Uterus (tissue), 3 donors: ENCODE measurements at regions not wholly inside any gene's neighbourhood (a gene's known extent, or its start where the extent isn't known, plus 50 kb on each side); places are given as distances from the start of the nearest gene placed in this dataset.

Experiments
- DNase-seq, 2 donors: peaks; one replicate each; pipeline ENCODE4 v3.0.0-alpha.2; 2019 to 2020
- H3K27ac ChIP-seq, 2 donors: fragments of 200-600 bp; sonication (generic); 1 replicate in 1 of 2; 2 replicates in 1 of 2; pipeline ENCODE4 v1.5.1; 2016 to 2018
- H3K27me3 ChIP-seq, 2 donors: fragments of 200-600 bp; sonication (generic); one replicate each; pipeline ENCODE4 v1.5.1; 2018 to 2019; ENCODE audit warnings: control low read depth in 1 of 2
- H3K36me3 ChIP-seq, 2 donors: fragments of 200-600 bp; sonication (generic); one replicate each; pipeline ENCODE4 v1.5.1; 2019; ENCODE audit warnings: control low read depth in 1 of 2
- H3K4me1 ChIP-seq, 2 donors: fragments of 200-600 bp; sonication (generic); one replicate each; pipeline ENCODE4 v1.5.1; 2018 to 2019; ENCODE audit warnings: control low read depth in 1 of 2
- H3K4me3 ChIP-seq, 2 donors: fragments of 200-600 bp; sonication (generic); 1 replicate in 1 of 2; 2 replicates in 1 of 2; pipeline ENCODE4 v1.5.1; 2018 to 2019; ENCODE audit warnings: mild to moderate bottlenecking in 1 of 2
- H3K9me3 ChIP-seq, 2 donors: fragments of 200-600 bp; sonication (generic); one replicate each; pipeline ENCODE4 v1.5.1; 2019; ENCODE audit warnings: control low read depth in 1 of 2
- CTCF ChIP-seq, 4 experiments: fragments of 200-600 bp in 2 of 4; fragments of 450-650 bp in 2 of 4; sonication (generic) in 2 of 4; IDR thresholded peaks; one replicate each; pipeline ENCODE4 v1.5.1; 2016 to 2019; ENCODE audit warnings: antibody characterized with exemption in 4 of 4, mild to moderate bottlenecking in 2 of 4, moderate library complexity in 1 of 4
- POLR2A ChIP-seq, 2 donors: fragments of 450-650 bp; IDR thresholded peaks; one replicate each; pipeline ENCODE4 v1.6.1; 2016; ENCODE audit warnings: antibody characterized with exemption in 2 of 2, mild to moderate bottlenecking in 1 of 2, moderate library complexity in 1 of 2
- intact Hi-C: fragments of 100-400 bp; cut with DNase I; formaldehyde crosslinking; loops from one replicate; pipeline ENCODE4 v1.15.1; 2023; ENCODE audit warnings: low total_unique reads
- donor health status: DM: yes; HTN: yes; CAD: no.

DNA sequence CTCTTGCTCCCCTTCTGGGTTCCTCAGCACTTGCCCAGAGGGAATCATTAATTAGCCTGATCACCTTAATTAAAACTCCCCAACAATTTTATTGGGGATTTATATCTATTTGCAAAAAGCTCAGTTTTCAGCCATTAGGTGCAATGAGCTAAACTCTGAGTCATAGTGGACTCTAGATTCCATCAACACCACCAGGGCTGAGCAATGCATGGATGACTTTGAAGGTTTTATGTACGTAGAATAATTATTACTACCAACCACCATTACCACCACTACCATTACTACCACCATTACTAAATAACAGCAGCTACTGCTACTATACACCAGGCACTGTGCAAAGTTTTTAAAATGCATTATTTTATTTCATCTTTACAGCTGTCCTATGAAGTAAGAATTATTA lies 81.2 kb downstream of the ZNF621 start:
- Histone ChIP-seq H3K4me3 (no peak overlapping the region), H3K27ac (no peak overlapping the region), H3K9me3 (no peaks in the 10 kb centered on the region), H3K27me3 (no peaks in the 10 kb centered on the region), H3K36me3 (no peaks in the 10 kb centered on the region), H3K4me1 (no peaks in the 10 kb centered on the region)
- DNase-seq = no peak
- no peak for TF ChIP-seq CTCF (IDR thresholded peaks at IDR 0.05)
- TF ChIP-seq POLR2A (IDR thresholded peaks at IDR 0.05) = no peak
- intact Hi-C loops = no loop called here

- no peaks in the 10 kb centered on the region for H3K9me3 ChIP-seq
- TF ChIP-seq CTCF (IDR thresholded peaks at IDR 0.05) (no peak), POLR2A (IDR thresholded peaks at IDR 0.05) (no peak)
These were observed 83.3 kb downstream of the ZNF621 start for GRCh38 chr3:40608091-40608490.

GRCh38 chr3:40613306-40613705 lies 88.5 kb downstream of the ZNF621 start:
- Histone ChIP-seq H3K27me3 (no peaks in the 10 kb centered on the region), H3K9me3 (no peaks in the 10 kb centered on the region), H3K4me1 (no peaks in the 10 kb centered on the region), H3K27ac (no peak overlapping the region), H3K4me3 (no peak overlapping the region), H3K36me3 (no peaks in the 10 kb centered on the region)
- TF ChIP-seq POLR2A (IDR thresholded peaks at IDR 0.05) (no peak), CTCF (IDR thresholded peaks at IDR 0.05) (no peak)
- intact Hi-C loops = no loop called here
- DNase-seq = no peak

More at GRCh38 chr3:40608091-40608490, 83.3 kb downstream of the ZNF621 start:
- intact Hi-C loops = no loop called here
- no peak for DNase-seq
- Histone ChIP-seq H3K4me3 (no peak overlapping the region), H3K36me3 (no peaks in the 10 kb centered on the region), H3K27ac (no peak overlapping the region), H3K4me1 (no peaks in the 10 kb centered on the region), H3K27me3 (no peaks in the 10 kb centered on the region)

DNA sequence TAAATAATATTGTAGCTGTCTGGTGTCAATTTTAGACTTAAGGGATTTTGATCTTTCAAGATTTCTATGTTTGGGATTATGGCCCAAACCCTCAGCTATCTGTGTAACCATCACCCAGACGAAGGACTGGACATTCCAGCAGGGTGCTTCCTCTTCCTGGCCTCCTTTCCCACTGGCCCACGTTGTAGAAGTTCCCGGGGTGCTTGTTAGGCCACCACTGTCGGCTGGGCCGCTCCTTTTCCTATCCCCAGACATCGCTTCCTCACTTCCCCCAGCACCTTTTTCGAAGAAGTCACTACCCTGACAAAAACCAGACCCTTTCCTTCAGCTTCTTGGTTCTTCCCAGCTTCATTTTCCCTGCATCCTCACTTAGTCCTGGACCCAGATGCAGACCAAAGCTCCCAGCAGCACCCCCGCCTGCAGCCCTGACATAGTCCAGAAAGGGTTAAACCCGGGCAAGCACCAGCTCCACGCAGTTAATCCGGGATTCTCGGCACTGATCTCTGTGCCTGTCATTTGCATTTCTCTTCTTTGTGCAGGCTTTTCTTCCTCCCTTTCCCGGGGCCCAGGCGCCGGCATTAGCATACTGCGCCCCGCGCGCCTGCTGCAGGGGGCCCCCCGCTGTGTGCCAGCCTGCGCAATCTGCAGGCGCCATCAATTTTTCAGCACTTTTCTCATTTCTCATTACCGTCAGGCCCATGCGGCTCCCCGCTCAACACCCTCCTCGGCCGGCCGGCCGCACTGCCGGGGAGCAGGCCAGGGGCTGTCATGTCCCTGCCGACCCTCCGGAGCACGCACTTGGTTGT lies 90.6 kb downstream of the ZNF621 start:
- TF ChIP-seq POLR2A (IDR thresholded peaks at IDR 0.05) (no peak), CTCF (IDR thresholded peaks at IDR 0.05) (no peak)
- Histone ChIP-seq H3K9me3 (no peaks in the 10 kb centered on the region), H3K4me3 (no peak overlapping the region), H3K27me3 (no peaks in the 10 kb centered on the region), H3K4me1 (no peaks in the 10 kb centered on the region), H3K36me3 (no peaks in the 10 kb centered on the region), H3K27ac (no peak overlapping the region)
- intact Hi-C loops = no loop called here
- DNase-seq = no peak

DNA sequence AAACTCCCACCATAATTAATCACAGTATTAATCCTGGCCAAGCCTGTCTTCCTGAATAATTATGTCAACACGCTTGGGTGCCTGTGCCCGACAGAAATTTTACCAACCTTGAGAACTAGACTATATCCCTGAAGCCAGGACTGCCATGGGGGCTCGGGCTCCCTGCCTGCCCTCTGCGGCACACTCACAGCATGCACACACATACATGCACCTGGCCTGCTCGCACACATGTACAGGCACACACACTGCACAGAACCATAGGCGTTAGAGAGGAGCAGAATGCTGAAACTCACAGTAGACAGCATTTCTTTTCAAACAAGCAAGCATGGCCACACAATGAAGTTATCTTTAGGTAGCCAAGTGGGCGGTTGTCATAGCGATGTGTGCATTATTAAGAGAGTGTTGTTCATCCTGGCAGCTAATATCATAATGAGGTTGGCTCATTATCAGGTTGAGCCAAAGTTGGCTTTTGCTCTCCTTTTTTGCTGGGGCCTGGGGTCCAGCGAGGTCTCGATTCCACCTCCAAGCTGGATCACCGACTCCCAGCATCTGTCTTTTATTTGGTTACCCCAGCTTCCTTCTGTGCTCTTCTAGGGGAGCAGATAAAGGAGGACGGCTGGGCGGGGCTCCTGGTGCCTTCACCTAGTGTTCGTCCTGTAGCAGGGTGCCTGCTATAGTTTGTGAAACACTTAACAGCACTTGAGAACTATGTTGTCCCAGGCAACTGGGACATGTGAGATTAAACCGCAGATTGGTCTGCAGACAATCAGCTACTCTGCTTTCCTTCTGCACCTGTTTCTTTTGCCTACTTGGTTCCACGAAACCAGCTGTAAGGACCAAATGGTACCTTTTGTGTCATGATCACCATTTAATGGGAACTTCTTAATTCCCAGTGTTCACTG lies 91.4 kb downstream of the ZNF621 start:
- H3K4me3 ChIP-seq = no peak overlapping the region
- H3K36me3 ChIP-seq = no peaks in the 10 kb centered on the region
- intact Hi-C loops = no loop called here
- H3K9me3 ChIP-seq = no peaks in the 10 kb centered on the region
- TF ChIP-seq CTCF (IDR thresholded peaks at IDR 0.05) (no peak), POLR2A (IDR thresholded peaks at IDR 0.05) (no peak)
- H3K27ac ChIP-seq = no peak overlapping the region
- no peaks in the 10 kb centered on the region for H3K27me3 ChIP-seq
- no peaks in the 10 kb centered on the region for H3K4me1 ChIP-seq
- no peak for DNase-seq
